WTC11 (cell line): ENCODE measurements at regions not wholly inside any gene's neighbourhood (a gene's known extent, or its start where the extent isn't known, plus 50 kb on each side); places are given as distances from the start of the nearest gene placed in this dataset.

Experiments used
- ATAC-seq: fragments of 200-7000 bp; cut with Tn5 transposase; 2 replicates; pipeline ENCODE4 v1.10.0; 2021; ENCODE audit warnings: mild to moderate bottlenecking, moderate library complexity
- CTCF ChIA-PET: fragments of 300-600 bp; sonication (Branson Sonifier 250); formaldehyde crosslinking; loops from one replicate; lab custom pipeline; 2021; ENCODE audit warnings: antibody characterized with exemption; lab: Charles Lee
- POLR2A ChIA-PET: fragments of 350-600 bp; sonication (Branson Sonifier 250); formaldehyde crosslinking; loops from one replicate; lab custom pipeline; 2021; ENCODE audit warnings: antibody characterized with exemption; lab: Charles Lee
- DNase-seq: peaks from one replicate; pipeline ENCODE4 v3.0.0; 2021; ENCODE audit warnings: low spot score
- H3K27ac Mint-ChIP-seq: 2 replicates; pipeline ENCODE4 v1.8.0; 2021; ENCODE audit warnings: mixed read lengths
- H3K27me3 Mint-ChIP-seq: 2 replicates; pipeline ENCODE4 v1.8.0; 2021; ENCODE audit warnings: low read depth, mild to moderate bottlenecking, moderate library complexity, mixed read lengths
- H3K36me3 Mint-ChIP-seq: 2 replicates; pipeline ENCODE4 v1.8.0; 2021; ENCODE audit warnings: mixed read lengths
- H3K4me1 Mint-ChIP-seq: 2 replicates; pipeline ENCODE4 v1.8.0; 2022; ENCODE audit warnings: mixed read lengths
- H3K4me3 Mint-ChIP-seq: 2 replicates; pipeline ENCODE4 v1.8.0; 2021; ENCODE audit warnings: mild to moderate bottlenecking, moderate library complexity, mixed read lengths
- H3K9me3 Mint-ChIP-seq: 2 replicates; pipeline ENCODE4 v1.8.0; 2021; ENCODE audit warnings: mixed read lengths
- CDX4 ChIP-seq: fragments of 250-450 bp; sonication (Bioruptor Pico); IDR thresholded peaks from 2 replicates; pipeline ENCODE4 v1.9.0; 2021; ENCODE audit warnings: moderate library complexity, mild to moderate bottlenecking, inconsistent platforms, borderline replicate concordance
- CTCF ChIP-seq: fragments of 200-600 bp; IDR thresholded peaks from 2 replicates; pipeline ENCODE4 v1.8.0; 2022; ENCODE audit warnings: antibody characterized with exemption
- E2F1 ChIP-seq: sonication (generic); formaldehyde crosslinking; IDR thresholded peaks from 2 replicates; pipeline ENCODE4 v1.8.0; 2022; ENCODE audit warnings: mild to moderate bottlenecking, missing genetic modification reagents
- FOXJ3 ChIP-seq: sonication (generic); formaldehyde crosslinking; IDR thresholded peaks from 2 replicates; pipeline ENCODE4 v1.9.0; 2021; ENCODE audit warnings: missing genetic modification reagents, mild to moderate bottlenecking, borderline replicate concordance
- FOXP4 ChIP-seq: sonication (generic); formaldehyde crosslinking; IDR thresholded peaks from 2 replicates; pipeline ENCODE4 v1.8.0; 2022; ENCODE audit warnings: mild to moderate bottlenecking, missing genetic modification reagents
- GABPB1 ChIP-seq: sonication (generic); formaldehyde crosslinking; IDR thresholded peaks from 2 replicates; pipeline ENCODE4 v1.8.1; 2023; ENCODE audit warnings: mild to moderate bottlenecking, missing genetic modification reagents
- HMGA2 ChIP-seq: fragments of 250-450 bp; sonication (Bioruptor Pico); IDR thresholded peaks from 2 replicates; pipeline ENCODE4 v1.4.0; 2021; ENCODE audit warnings: mild to moderate bottlenecking, moderate library complexity
- NFE2L1 ChIP-seq: sonication (generic); formaldehyde crosslinking; IDR thresholded peaks from 2 replicates; pipeline ENCODE4 v1.8.1; 2023; ENCODE audit warnings: missing genetic modification reagents
- PRDM15 ChIP-seq: sonication (generic); formaldehyde crosslinking; IDR thresholded peaks from 2 replicates; pipeline ENCODE4 v1.8.0; 2022; ENCODE audit warnings: missing genetic modification reagents
- RORB ChIP-seq: fragments of 250-450 bp; sonication (Bioruptor Pico); IDR thresholded peaks from 2 replicates; pipeline ENCODE4 v1.9.0; 2021; ENCODE audit warnings: mild to moderate bottlenecking
- SP1 ChIP-seq: sonication (generic); formaldehyde crosslinking; conservative IDR thresholded peaks from 2 replicates; pipeline ENCODE4 v1.8.1; 2022; ENCODE audit warnings: missing genetic modification reagents
- TCF7 ChIP-seq: sonication (generic); formaldehyde crosslinking; IDR thresholded peaks from 2 replicates; pipeline ENCODE4 v1.8.0; 2022; ENCODE audit warnings: mild to moderate bottlenecking, low read depth, missing genetic modification reagents, moderate library complexity
- TP53 ChIP-seq: sonication (generic); formaldehyde crosslinking; IDR thresholded peaks from 2 replicates; pipeline ENCODE4 v1.8.1; 2023; ENCODE audit warnings: mild to moderate bottlenecking, missing genetic modification reagents
- USF1 ChIP-seq: sonication (generic); formaldehyde crosslinking; IDR thresholded peaks from 2 replicates; pipeline ENCODE4 v1.8.0; 2022; ENCODE audit warnings: mild to moderate bottlenecking, missing genetic modification reagents
- ZBTB43 ChIP-seq: sonication (generic); formaldehyde crosslinking; IDR thresholded peaks from 2 replicates; pipeline ENCODE4 v1.8.1; 2023; ENCODE audit warnings: mild to moderate bottlenecking, missing genetic modification reagents
- ZNF281 ChIP-seq: sonication (generic); formaldehyde crosslinking; IDR thresholded peaks from 2 replicates; pipeline ENCODE4 v1.8.0; 2023; ENCODE audit warnings: mild to moderate bottlenecking, missing genetic modification reagents
- ZNF512 ChIP-seq: sonication (generic); formaldehyde crosslinking; IDR thresholded peaks from 2 replicates; pipeline ENCODE4 v1.8.1; 2022; ENCODE audit warnings: missing genetic modification reagents, borderline replicate concordance

- TF ChIP-seq ZNF281 (CRISPR knock-in tag) = no peak
- TF ChIP-seq FOXP4 (CRISPR knock-in tag) = no peak
These were observed 141.4 kb upstream of the NMUR2 start (continued) for GRCh38 chr5:152546493-152546892.

GRCh38 chr5:152547202-152547601 lies 142.1 kb upstream of the NMUR2 start:
- Mint-ChIP-seq H3K4me1 (no peaks in the 10 kb centered on the region), H3K36me3 (no peaks in the 10 kb centered on the region), H3K9me3 (no peaks in the 10 kb centered on the region), H3K27me3 (no peaks in the 10 kb centered on the region; the same call in 1 of the 2 replicates), H3K4me3 (no peak overlapping the region), H3K27ac (no peak overlapping the region)
- no peak for TF ChIP-seq HMGA2 (CRISPR knock-in tag)
- TF ChIP-seq GABPB1 = no peak
- no peak for TF ChIP-seq NFE2L1 (CRISPR knock-in tag)
- no peak for TF ChIP-seq TCF7 (CRISPR knock-in tag)
- TF ChIP-seq ZBTB43 (CRISPR knock-in tag) = no peak
- TF ChIP-seq RORB (CRISPR knock-in tag) = no peak
- no peak for TF ChIP-seq USF1 (CRISPR knock-in tag)
- ATAC-seq = no peak
- ChIA-PET POLR2A (no interaction called here), CTCF (no interaction called here)
- no peak for DNase-seq

- no peaks in the 10 kb centered on the region for H3K4me1 Mint-ChIP-seq
- ChIA-PET CTCF (no interaction called here), POLR2A (no interaction called here)
- H3K27ac Mint-ChIP-seq = no peak overlapping the region
- H3K9me3 Mint-ChIP-seq = no peaks in the 10 kb centered on the region
- H3K27me3 Mint-ChIP-seq = no peaks in the 10 kb centered on the region; the same call in 1 of the 2 replicates
- no peaks in the 10 kb centered on the region for H3K36me3 Mint-ChIP-seq
- no peak for DNase-seq
- no peak overlapping the region for H3K4me3 Mint-ChIP-seq
- no peak for ATAC-seq
- TF ChIP-seq E2F1 (no peak), ZNF512 (CRISPR knock-in tag) (no peak), FOXJ3 (no peak), CTCF (no peak), TP53 (CRISPR knock-in tag) (no peak), PRDM15 (CRISPR knock-in tag) (no peak), SP1 (CRISPR knock-in tag) (no peak), CDX4 (CRISPR knock-in tag) (no peak)
These were observed 144.6 kb upstream of the NMUR2 start for GRCh38 chr5:152549709-152550108.
